CD14-positive monocyte (primary cell): ENCODE measurements at regions not wholly inside any gene's neighbourhood (a gene's known extent, or its start where the extent isn't known, plus 50 kb on each side); places are given as distances from the start of the nearest gene placed in this dataset.

Experiments used
- DNase-seq, 3 donors: peaks; one replicate each; pipeline ENCODE4 v3.0.0-alpha.2; 2011 to 2022
- H2AFZ ChIP-seq: 2 replicates; pipeline ENCODE4 v1.6.0; 2012; ENCODE audit warnings: mild to moderate bottlenecking, low read depth, low read length, inconsistent platforms; ENCODE audit not compliant: insufficient read depth, poor library complexity, severe bottlenecking
- H3K27ac ChIP-seq, 2 donors: 1 replicate in 1 of 2; 2 replicates in 1 of 2; pipeline ENCODE4 v1.5.1; 2012 to 2013; ENCODE audit warnings: low read length in 2 of 2, control low read depth in 1 of 2, inconsistent platforms in 1 of 2, low read depth in 1 of 2, mild to moderate bottlenecking in 1 of 2
- H3K27me3 ChIP-seq, 2 donors: one replicate each; pipeline versions ENCODE4 v1.6.0 to v1.6.1; 2011 to 2013; ENCODE audit warnings: low read length in 2 of 2; ENCODE audit not compliant: control insufficient read depth in 2 of 2, insufficient read depth in 2 of 2
- H3K36me3 ChIP-seq, 2 donors: replicated peaks in 1 of 2; 1 replicate in 1 of 2; 2 replicates in 1 of 2; pipeline versions ENCODE4 v1.5.1 to v1.6.1; 2012 to 2013; ENCODE audit warnings: low read length in 2 of 2, control low read depth in 1 of 2, inconsistent platforms in 1 of 2, mild to moderate bottlenecking in 1 of 2; ENCODE audit not compliant: insufficient read depth in 2 of 2, control insufficient read depth in 1 of 2
- H3K4me1 ChIP-seq, 2 donors: 1 replicate in 1 of 2; 2 replicates in 1 of 2; pipeline versions ENCODE4 v1.5.1 to v1.6.1; 2012 to 2013; ENCODE audit warnings: low read length in 2 of 2, control low read depth in 1 of 2, inconsistent platforms in 1 of 2, mild to moderate bottlenecking in 1 of 2, moderate library complexity in 1 of 2; ENCODE audit not compliant: insufficient read depth in 2 of 2, control insufficient read depth in 1 of 2
- H3K4me2 ChIP-seq: replicated peaks from 2 replicates; pipeline ENCODE3; 2012; ENCODE audit warnings: low read length, moderate library complexity, mild to moderate bottlenecking; ENCODE audit not compliant: poor library complexity, severe bottlenecking; ENCODE audit errors: extremely low read depth
- H3K4me3 ChIP-seq, 3 experiments: fragments of 200-600 bp in 1 of 3; sonication (generic) in 1 of 3; replicated peaks in 1 of 3; 1 replicate in 2 of 3; 2 replicates in 1 of 3; pipeline ENCODE4 v1.5.1; 2011 to 2013; ENCODE audit warnings: low read length in 3 of 3, mild to moderate bottlenecking in 3 of 3, control low read depth in 2 of 3, low read depth in 2 of 3, inconsistent platforms in 1 of 3, moderate library complexity in 1 of 3
- H3K79me2 ChIP-seq: 2 replicates; pipeline ENCODE4 v1.6.0; 2012; ENCODE audit warnings: mild to moderate bottlenecking, control low read depth, inconsistent platforms, low read length, moderate library complexity; ENCODE audit not compliant: insufficient read depth
- H3K9ac ChIP-seq: 2 replicates; pipeline ENCODE4 v1.6.0; 2017; ENCODE audit warnings: low read length, mild to moderate bottlenecking; ENCODE audit not compliant: insufficient read depth, poor library complexity, severe bottlenecking
- H3K9me3 ChIP-seq, 2 donors: replicated peaks in 1 of 2; 1 replicate in 1 of 2; 2 replicates in 1 of 2; pipeline versions ENCODE4 v1.5.1 to v1.6.1; 2012 to 2013; ENCODE audit warnings: low read length in 2 of 2, control low read depth in 1 of 2; ENCODE audit not compliant: control insufficient read depth in 1 of 2, insufficient read depth in 1 of 2
- H4K20me1 ChIP-seq: 2 replicates; pipeline ENCODE4 v1.6.0; 2012; ENCODE audit warnings: mild to moderate bottlenecking, low read length, control low read depth, moderate library complexity; ENCODE audit not compliant: insufficient read depth
- H3K27ac Mint-ChIP-seq, 7 donors: one replicate each; pipeline ENCODE4 v1.8.0; 2020; ENCODE audit warnings: mild to moderate bottlenecking in 7 of 7, mixed read lengths in 7 of 7, moderate library complexity in 6 of 7, inconsistent platforms in 2 of 7
- H3K27me3 Mint-ChIP-seq, 3 donors: one replicate each; pipeline ENCODE4 v1.8.0; 2021 to 2022; ENCODE audit warnings: low read depth in 3 of 3, mild to moderate bottlenecking in 3 of 3, mixed read lengths in 3 of 3, moderate library complexity in 3 of 3, inconsistent platforms in 1 of 3
- H3K36me3 Mint-ChIP-seq, 2 donors: one replicate each; pipeline ENCODE4 v1.8.0; 2020; ENCODE audit warnings: mixed read lengths in 2 of 2, inconsistent platforms in 1 of 2, mild to moderate bottlenecking in 1 of 2
- H3K4me1 Mint-ChIP-seq: one replicate; pipeline ENCODE4 v1.8.0; 2020; ENCODE audit warnings: mild to moderate bottlenecking, mixed read lengths
- H3K4me3 Mint-ChIP-seq, 2 donors: one replicate each; pipeline ENCODE4 v1.8.0; 2020; ENCODE audit warnings: mild to moderate bottlenecking in 2 of 2, mixed read lengths in 2 of 2, moderate library complexity in 1 of 2
- H3K9me3 Mint-ChIP-seq, 7 donors: one replicate each; pipeline ENCODE4 v1.8.0; 2020 to 2022; ENCODE audit warnings: mixed read lengths in 7 of 7, mild to moderate bottlenecking in 6 of 7, moderate library complexity in 6 of 7, inconsistent platforms in 2 of 7
- WGBS: methylation state at CpG from one replicate; pipeline ENCODE4 v1.1.5; 2013; ENCODE audit warnings: missing lambda C conversion rate; ENCODE audit not compliant: insufficient coverage; 5-methylcytosine and 5-hydroxymethylcytosine counted together
- intact Hi-C, 2 donors: fragments of 100-400 bp; cut with micrococcal nuclease; formaldehyde crosslinking; loops; one replicate each; pipeline versions ENCODE4 v1.15.0 to v1.15.1; 2023
- TF ChIP-seq, protein P1 (sequence below): fragments of 200-600 bp; IDR thresholded peaks from one replicate; pipeline ENCODE4 v1.8.0; 2022; ENCODE audit warnings: antibody characterized with exemption, mild to moderate bottlenecking

DNA sequence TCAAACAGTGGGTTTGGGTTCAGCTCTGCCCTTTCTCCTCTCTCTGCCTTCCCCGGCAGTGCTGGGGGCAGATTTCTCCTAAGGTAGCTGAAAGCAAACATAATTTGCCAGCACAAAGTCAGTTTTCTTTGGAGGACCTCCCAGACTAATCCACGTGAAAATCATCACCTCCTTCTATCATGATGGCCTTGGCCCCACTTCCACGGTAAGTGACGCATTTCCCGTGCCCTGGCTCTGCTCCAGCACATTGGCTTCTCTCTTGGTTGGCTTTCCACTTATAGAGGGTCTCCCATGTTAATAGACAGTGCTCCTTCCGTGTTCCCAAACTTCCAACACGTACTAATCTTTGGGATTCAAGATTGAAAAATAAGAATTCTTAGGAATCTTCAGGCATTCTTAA is 74.1 kb upstream of the TRIO start:
- Histone ChIP-seq H3K4me1 (no peaks in the 10 kb centered on the region), H3K4me3 (no peak overlapping the region), H3K9ac (no peak overlapping the region), H2AFZ (no peak overlapping the region), H3K79me2 (no peaks in the 10 kb centered on the region), H3K36me3 (no peaks in the 10 kb centered on the region), H4K20me1 (no peaks in the 10 kb centered on the region), H3K27ac (no peak overlapping the region), H3K9me3 (peaks cover 0 to 2% of the 10 kb centered on the region in 2 donors), H3K27me3 (no peaks in the 10 kb centered on the region), H3K4me2 (no peak overlapping the region)
- intact Hi-C loops = no loop called here
- H3K27ac Mint-ChIP-seq = no peak overlapping the region
- no peaks in the 10 kb centered on the region for H3K36me3 Mint-ChIP-seq
- 100% methylated on average over 2 of the region's 7 CpGs for WGBS
- DNase-seq = no peak
- TF ChIP-seq, protein P1, sequence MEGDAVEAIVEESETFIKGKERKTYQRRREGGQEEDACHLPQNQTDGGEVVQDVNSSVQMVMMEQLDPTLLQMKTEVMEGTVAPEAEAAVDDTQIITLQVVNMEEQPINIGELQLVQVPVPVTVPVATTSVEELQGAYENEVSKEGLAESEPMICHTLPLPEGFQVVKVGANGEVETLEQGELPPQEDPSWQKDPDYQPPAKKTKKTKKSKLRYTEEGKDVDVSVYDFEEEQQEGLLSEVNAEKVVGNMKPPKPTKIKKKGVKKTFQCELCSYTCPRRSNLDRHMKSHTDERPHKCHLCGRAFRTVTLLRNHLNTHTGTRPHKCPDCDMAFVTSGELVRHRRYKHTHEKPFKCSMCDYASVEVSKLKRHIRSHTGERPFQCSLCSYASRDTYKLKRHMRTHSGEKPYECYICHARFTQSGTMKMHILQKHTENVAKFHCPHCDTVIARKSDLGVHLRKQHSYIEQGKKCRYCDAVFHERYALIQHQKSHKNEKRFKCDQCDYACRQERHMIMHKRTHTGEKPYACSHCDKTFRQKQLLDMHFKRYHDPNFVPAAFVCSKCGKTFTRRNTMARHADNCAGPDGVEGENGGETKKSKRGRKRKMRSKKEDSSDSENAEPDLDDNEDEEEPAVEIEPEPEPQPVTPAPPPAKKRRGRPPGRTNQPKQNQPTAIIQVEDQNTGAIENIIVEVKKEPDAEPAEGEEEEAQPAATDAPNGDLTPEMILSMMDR = no peak
- no peaks in the 10 kb centered on the region for H3K4me1 Mint-ChIP-seq
- H3K4me3 Mint-ChIP-seq = no peak overlapping the region
- peaks cover 0 to 13% (median 2%) of the 10 kb centered on the region in 7 donors for H3K9me3 Mint-ChIP-seq
- H3K27me3 Mint-ChIP-seq = peaks cover 2 to 6% (median 4%) of the 10 kb centered on the region in 3 donors

DNA sequence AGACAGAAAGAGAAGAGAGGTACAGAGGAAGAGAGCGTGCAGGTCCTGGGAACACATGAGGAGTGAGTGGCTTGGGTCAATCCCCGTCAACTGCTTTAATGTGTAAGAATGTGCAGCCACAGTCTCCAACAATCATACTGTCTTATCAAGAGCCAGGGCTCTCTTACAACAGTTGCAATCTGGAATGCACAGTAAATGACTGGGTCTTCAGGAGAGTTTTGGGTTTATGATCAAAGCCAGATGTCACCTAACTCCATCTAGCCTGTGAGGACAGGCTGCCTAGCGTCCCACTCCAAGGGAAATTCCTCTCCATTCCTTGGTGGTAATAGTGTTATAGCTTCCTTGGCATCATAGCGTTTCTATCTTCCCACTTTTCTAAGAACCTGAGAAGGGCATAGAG is 75.0 kb upstream of the TRIO start:
- Histone ChIP-seq H3K9me3 (peaks cover 0 to 2% of the 10 kb centered on the region in 2 donors), H4K20me1 (no peaks in the 10 kb centered on the region), H3K4me1 (no peaks in the 10 kb centered on the region), H3K4me2 (no peak overlapping the region), H3K79me2 (no peaks in the 10 kb centered on the region), H3K9ac (no peak overlapping the region), H3K4me3 (no peak overlapping the region), H3K27me3 (no peaks in the 10 kb centered on the region), H2AFZ (no peak overlapping the region), H3K36me3 (no peaks in the 10 kb centered on the region), H3K27ac (no peak overlapping the region)
- Mint-ChIP-seq H3K27ac (no peak overlapping the region), H3K36me3 (no peaks in the 10 kb centered on the region), H3K4me3 (no peak overlapping the region), H3K9me3 (peaks cover 0 to 13% (median 2%) of the 10 kb centered on the region in 7 donors), H3K4me1 (no peaks in the 10 kb centered on the region), H3K27me3 (peaks cover 2 to 6% (median 4%) of the 10 kb centered on the region in 3 donors)
- no peak for DNase-seq
- TF ChIP-seq, protein P1 = no peak
- intact Hi-C loops = no loop called here
- no CpG with 5 or more reads among the region's 4 CpGs for WGBS
